HepG2 (cell line): ENCODE measurements at regions not wholly inside any gene's neighbourhood (a gene's known extent, or its start where the extent isn't known, plus 50 kb on each side); places are given as distances from the start of the nearest gene placed in this dataset.

Experiments
- ATAC-seq: fragments of 200-7000 bp; cut with Tn5 transposase; 3 replicates; pipeline ENCODE4 v1.9.1; 2020; ENCODE audit warnings: mild to moderate bottlenecking, moderate library complexity
- BruUV-seq: library from RNA; stranded (reverse); fragments of 400-500 nt; replicated peaks from 2 replicates; lab custom pipeline; 2021; lab: Mats Ljungman, UMichigan
- CTCF ChIA-PET: fragments of 300-600 bp; formaldehyde crosslinking; extraction: SDS; loops from one replicate; lab custom pipeline; 2021; ENCODE audit warnings: low total read pairs, inconsistent platforms, low intra/inter-chr PET ratio; lab: Yijun Ruan, JAX
- POLR2A ChIA-PET: fragments of 350-600 bp; sonication (Branson Sonifier 250); formaldehyde crosslinking; loops from one replicate; lab custom pipeline; 2020; ENCODE audit warnings: antibody characterized with exemption, inconsistent platforms; lab: Yijun Ruan, JAX
- DNase-seq: peaks from one replicate; pipeline ENCODE4 v3.0.0-alpha.2; 2015; ENCODE audit warnings: low spot score
- FAIRE-seq: peaks from 3 replicates; lab custom pipeline; 2011; peaks lifted over from hg19 to GRCh38; lab: Jason Lieb, UNC
- H2AFZ ChIP-seq: one replicate; pipeline ENCODE4 v1.6.1; 2011; ENCODE audit warnings: low read length, inconsistent platforms
- H3K27ac ChIP-seq: fragments of 300-600 bp; 3 replicates; pipeline ENCODE4 v1.8.0; 2011; ENCODE audit warnings: mixed run types, mild to moderate bottlenecking, mixed read lengths, low read length, inconsistent platforms; ENCODE audit not compliant: insufficient read depth; ENCODE audit errors: extremely low read length
- H3K27me3 ChIP-seq, 2 experiments: fragments of 200-600 bp in 1 of 2; 2 replicates in 1 of 2; 3 replicates in 1 of 2; pipeline versions ENCODE4 v1.6.0 to v1.8.0; 2011; ENCODE audit warnings: low read length in 2 of 2, mild to moderate bottlenecking in 2 of 2, moderate library complexity in 2 of 2, inconsistent platforms in 1 of 2; ENCODE audit not compliant: insufficient read depth in 2 of 2, control insufficient read depth in 1 of 2
- H3K36me3 ChIP-seq, 2 experiments: fragments of 200-600 bp in 1 of 2; replicated peaks in 1 of 2; 2 replicates in 1 of 2; 3 replicates in 1 of 2; pipeline versions ENCODE4 v1.5.1 to v1.8.0; 2011; ENCODE audit warnings: low read length in 2 of 2, inconsistent platforms in 1 of 2; ENCODE audit not compliant: insufficient read depth in 2 of 2, control insufficient read depth in 1 of 2
- H3K4me1 ChIP-seq: 2 replicates; pipeline ENCODE4 v1.5.1; 2012; ENCODE audit warnings: low read length, inconsistent platforms; ENCODE audit not compliant: insufficient read depth
- H3K4me2 ChIP-seq: 2 replicates; pipeline ENCODE4 v1.6.0; 2011; ENCODE audit warnings: low read depth, low read length, inconsistent platforms
- H3K4me3 ChIP-seq, 3 experiments: fragments of 200-600 bp in 1 of 3; sonication (generic), shearing (Covaris generic) in 1 of 3; replicated peaks in 1 of 3; 2 replicates each; pipeline ENCODE4 v1.5.1; 2011 to 2016; ENCODE audit warnings: low read length in 3 of 3, inconsistent platforms in 2 of 3, low read depth in 2 of 3, mild to moderate bottlenecking in 2 of 3, control low read depth in 1 of 3, mixed read lengths in 1 of 3; ENCODE audit not compliant: insufficient read depth in 1 of 3
- H3K79me2 ChIP-seq: one replicate; pipeline ENCODE4 v1.6.1; 2011; ENCODE audit warnings: low read length, inconsistent platforms; ENCODE audit not compliant: insufficient read depth
- H3K9ac ChIP-seq: 2 replicates; pipeline ENCODE4 v1.6.0; 2011; ENCODE audit warnings: mild to moderate bottlenecking, low read depth, low read length, inconsistent platforms; ENCODE audit not compliant: insufficient read depth
- H3K9me3 ChIP-seq: 2 replicates; pipeline ENCODE4 v1.5.1; 2012; ENCODE audit warnings: mild to moderate bottlenecking, low read length
- H4K20me1 ChIP-seq: 2 replicates; pipeline ENCODE4 v1.6.0; 2011; ENCODE audit warnings: inconsistent platforms, mild to moderate bottlenecking, low read length, moderate library complexity; ENCODE audit not compliant: insufficient read depth
- KMT2B ChIP-seq: IDR thresholded peaks from 2 replicates; pipeline ENCODE4 v1.6.1; 2016; ENCODE audit warnings: missing genetic modification reagents, missing compliant biosample characterization
- MAFG ChIP-seq: sonication (generic); formaldehyde crosslinking; IDR thresholded peaks from 2 replicates; pipeline ENCODE4 v1.5.1; 2020; ENCODE audit warnings: mild to moderate bottlenecking, missing genetic modification reagents
- NFE2L2 ChIP-seq: fragments of 150-350 bp; IDR thresholded peaks from 2 replicates; pipeline ENCODE4 v1.6.1; 2014; ENCODE audit warnings: low read length
- PAWR ChIP-seq: sonication (generic); formaldehyde crosslinking; IDR thresholded peaks from 2 replicates; pipeline ENCODE4 v1.4.0; 2020; ENCODE audit warnings: missing genetic modification reagents, mild to moderate bottlenecking, borderline replicate concordance
- RORA ChIP-seq: sonication (generic); formaldehyde crosslinking; IDR thresholded peaks from 2 replicates; pipeline ENCODE4 v1.5.0; 2020; ENCODE audit warnings: mild to moderate bottlenecking, missing genetic modification reagents, moderate library complexity
- SNRNP70 ChIP-seq: fragments of 200-400 bp; formaldehyde crosslinking; IDR thresholded peaks from 2 replicates; pipeline ENCODE4 v1.6.1; 2017; ENCODE audit warnings: mild to moderate bottlenecking, low read depth, low read length, moderate library complexity
- ZIK1 ChIP-seq: sonication (generic); formaldehyde crosslinking; IDR thresholded peaks from 2 replicates; pipeline ENCODE4 v1.5.0; 2020; ENCODE audit warnings: mild to moderate bottlenecking, low read depth, missing genetic modification reagents, borderline replicate concordance
- ZNF10 ChIP-seq: sonication (generic); formaldehyde crosslinking; IDR thresholded peaks from 2 replicates; pipeline ENCODE4 v1.4.0; 2020; ENCODE audit warnings: mild to moderate bottlenecking, low read depth, missing genetic modification reagents, borderline replicate concordance
- ZNF124 ChIP-seq: sonication (generic); formaldehyde crosslinking; IDR thresholded peaks from 2 replicates; pipeline ENCODE4 v1.4.0; 2020; ENCODE audit warnings: missing genetic modification reagents
- ZNF20 ChIP-seq: sonication (generic); formaldehyde crosslinking; IDR thresholded peaks from 2 replicates; pipeline ENCODE4 v1.4.0; 2020; ENCODE audit warnings: mild to moderate bottlenecking, moderate library complexity, missing genetic modification reagents
- ZNF563 ChIP-seq: sonication (generic); formaldehyde crosslinking; IDR thresholded peaks from 2 replicates; pipeline ENCODE4 v1.8.0; 2022; ENCODE audit warnings: mild to moderate bottlenecking, moderate library complexity, missing genetic modification reagents
- WGBS: methylation state at CpG from one replicate; pipeline ENCODE4 v1.1.6; 2017; ENCODE audit warnings: low lambda C conversion rate; 5-methylcytosine and 5-hydroxymethylcytosine counted together
- in situ Hi-C: cut with HindIII; loops from 2 replicates; pipeline ENCODE4 v1.10.0; 2017; ENCODE audit warnings: low pct_unique_long_range_greater_than_20kb; ENCODE audit not compliant: extremely low pct_ligation_motif_present
- intact Hi-C: fragments of 100-400 bp; cut with micrococcal nuclease; formaldehyde crosslinking; loops from one replicate; pipeline ENCODE4 v1.10.0; 2022; ENCODE audit not compliant: unreplicated experiment
- TF ChIP-seq, protein P1 (sequence below): IDR thresholded peaks from 2 replicates; pipeline ENCODE4 v1.6.1; 2016; ENCODE audit warnings: low read depth, missing genetic modification reagents, missing compliant biosample characterization
- TF ChIP-seq, protein P2 (sequence below): IDR thresholded peaks from 2 replicates; pipeline ENCODE4 v1.6.1; 2016; ENCODE audit warnings: control low read depth

- FAIRE-seq: no peak
These were observed 132.3 kb downstream of the URB2 start for GRCh38 chr1:229758101-229759036.

More at GRCh38 chr1:229758101-229759036, 132.3 kb downstream of the URB2 start:
- in situ Hi-C loops (no loop called here), intact Hi-C loops (no loop called here)
- Histone ChIP-seq H3K9ac (no peak overlapping the region), H3K79me2 (no peaks in the 10 kb centered on the region), H3K36me3 (no peaks in the 10 kb centered on the region), H3K9me3 (no peaks in the 10 kb centered on the region), H3K27me3 (peaks cover 2 to 22% of the 10 kb centered on the region in 2 experiments; a peak in 3 of 5 replicates), H3K4me3 (no peak overlapping the region), H3K27ac (no peak overlapping the region), H4K20me1 (no peaks in the 10 kb centered on the region), H3K4me1 (no peaks in the 10 kb centered on the region), H2AFZ (no peak overlapping the region), H3K4me2 (no peak overlapping the region)
- DNase-seq: no peak
- ChIA-PET CTCF (no interaction called here), POLR2A (no interaction called here)
- no peak for ATAC-seq
- no TSS peak for BruUV-seq
- TF ChIP-seq, protein P1, sequence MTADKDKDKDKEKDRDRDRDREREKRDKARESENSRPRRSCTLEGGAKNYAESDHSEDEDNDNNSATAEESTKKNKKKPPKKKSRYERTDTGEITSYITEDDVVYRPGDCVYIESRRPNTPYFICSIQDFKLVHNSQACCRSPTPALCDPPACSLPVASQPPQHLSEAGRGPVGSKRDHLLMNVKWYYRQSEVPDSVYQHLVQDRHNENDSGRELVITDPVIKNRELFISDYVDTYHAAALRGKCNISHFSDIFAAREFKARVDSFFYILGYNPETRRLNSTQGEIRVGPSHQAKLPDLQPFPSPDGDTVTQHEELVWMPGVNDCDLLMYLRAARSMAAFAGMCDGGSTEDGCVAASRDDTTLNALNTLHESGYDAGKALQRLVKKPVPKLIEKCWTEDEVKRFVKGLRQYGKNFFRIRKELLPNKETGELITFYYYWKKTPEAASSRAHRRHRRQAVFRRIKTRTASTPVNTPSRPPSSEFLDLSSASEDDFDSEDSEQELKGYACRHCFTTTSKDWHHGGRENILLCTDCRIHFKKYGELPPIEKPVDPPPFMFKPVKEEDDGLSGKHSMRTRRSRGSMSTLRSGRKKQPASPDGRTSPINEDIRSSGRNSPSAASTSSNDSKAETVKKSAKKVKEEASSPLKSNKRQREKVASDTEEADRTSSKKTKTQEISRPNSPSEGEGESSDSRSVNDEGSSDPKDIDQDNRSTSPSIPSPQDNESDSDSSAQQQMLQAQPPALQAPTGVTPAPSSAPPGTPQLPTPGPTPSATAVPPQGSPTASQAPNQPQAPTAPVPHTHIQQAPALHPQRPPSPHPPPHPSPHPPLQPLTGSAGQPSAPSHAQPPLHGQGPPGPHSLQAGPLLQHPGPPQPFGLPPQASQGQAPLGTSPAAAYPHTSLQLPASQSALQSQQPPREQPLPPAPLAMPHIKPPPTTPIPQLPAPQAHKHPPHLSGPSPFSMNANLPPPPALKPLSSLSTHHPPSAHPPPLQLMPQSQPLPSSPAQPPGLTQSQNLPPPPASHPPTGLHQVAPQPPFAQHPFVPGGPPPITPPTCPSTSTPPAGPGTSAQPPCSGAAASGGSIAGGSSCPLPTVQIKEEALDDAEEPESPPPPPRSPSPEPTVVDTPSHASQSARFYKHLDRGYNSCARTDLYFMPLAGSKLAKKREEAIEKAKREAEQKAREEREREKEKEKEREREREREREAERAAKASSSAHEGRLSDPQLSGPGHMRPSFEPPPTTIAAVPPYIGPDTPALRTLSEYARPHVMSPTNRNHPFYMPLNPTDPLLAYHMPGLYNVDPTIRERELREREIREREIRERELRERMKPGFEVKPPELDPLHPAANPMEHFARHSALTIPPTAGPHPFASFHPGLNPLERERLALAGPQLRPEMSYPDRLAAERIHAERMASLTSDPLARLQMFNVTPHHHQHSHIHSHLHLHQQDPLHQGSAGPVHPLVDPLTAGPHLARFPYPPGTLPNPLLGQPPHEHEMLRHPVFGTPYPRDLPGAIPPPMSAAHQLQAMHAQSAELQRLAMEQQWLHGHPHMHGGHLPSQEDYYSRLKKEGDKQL: no peak
- TF ChIP-seq ZNF563: no peak
- TF ChIP-seq MAFG (CRISPR knock-in tag): no peak
- TF ChIP-seq, protein P2, sequence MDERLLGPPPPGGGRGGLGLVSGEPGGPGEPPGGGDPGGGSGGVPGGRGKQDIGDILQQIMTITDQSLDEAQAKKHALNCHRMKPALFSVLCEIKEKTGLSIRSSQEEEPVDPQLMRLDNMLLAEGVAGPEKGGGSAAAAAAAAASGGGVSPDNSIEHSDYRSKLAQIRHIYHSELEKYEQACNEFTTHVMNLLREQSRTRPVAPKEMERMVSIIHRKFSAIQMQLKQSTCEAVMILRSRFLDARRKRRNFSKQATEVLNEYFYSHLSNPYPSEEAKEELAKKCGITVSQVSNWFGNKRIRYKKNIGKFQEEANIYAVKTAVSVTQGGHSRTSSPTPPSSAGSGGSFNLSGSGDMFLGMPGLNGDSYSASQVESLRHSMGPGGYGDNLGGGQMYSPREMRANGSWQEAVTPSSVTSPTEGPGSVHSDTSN (CRISPR knock-in tag): no peak
- TF ChIP-seq ZNF124 (CRISPR knock-in tag): no peak
- no peak for TF ChIP-seq RORA
- no peak for TF ChIP-seq SNRNP70
- TF ChIP-seq ZIK1 (CRISPR knock-in tag): no peak
- TF ChIP-seq ZNF20: no peak
- no peak for TF ChIP-seq NFE2L2
- no peak for TF ChIP-seq ZNF10 (CRISPR knock-in tag)
- no peak for TF ChIP-seq KMT2B (CRISPR knock-in tag)
- no peak for TF ChIP-seq PAWR (CRISPR knock-in tag)
- 17% methylated on average over 13 of the region's 15 CpGs for WGBS
